SIG-M5 treated with dmso at 0.1 percent for 504 hours (cell line): ENCODE measurements at regions not wholly inside any gene's neighbourhood (a gene's known extent, or its start where the extent isn't known, plus 50 kb on each side); places are given as distances from the start of the nearest gene placed in this dataset.
A peak's percentile ranks its signal among the peaks of the same experiment; 100 is the strongest.

Experiments
- DNase-seq: peaks from one replicate; lab custom pipeline; 2025; ENCODE audit not compliant: unreplicated experiment; lab: John Stamatoyannopoulos, UW

GRCh38 chr16:59296888-59297287, 562.8 kb upstream of the GOT2 start:
- DNase-seq, result no peak

- DNase-seq, result no peak
Measured at GRCh38 chr16:59295993-59296736, 562.0 kb upstream of the GOT2 start.

- no peak for DNase-seq
Measured at GRCh38 chr16:59295474-59295873, 561.4 kb upstream of the GOT2 start.

GRCh38 chr16:59290718-59291117, 556.6 kb upstream of the GOT2 start:
- DNase-seq, result no peak

GRCh38 chr16:59289151-59289550, 555.0 kb upstream of the GOT2 start:
- DNase-seq, result no peak

- DNase-seq, result no peak
Measured at GRCh38 chr16:59274141-59274540, 540.0 kb upstream of the GOT2 start.

GRCh38 chr16:59263955-59264354, 529.8 kb upstream of the GOT2 start:
- no peak for DNase-seq

GRCh38 chr16:59260892-59261291, 526.8 kb upstream of the GOT2 start:
- no peak for DNase-seq

- DNase-seq, result peak; percentile 0
Measured at GRCh38 chr16:59259950-59260319, 525.8 kb upstream of the GOT2 start.

- DNase-seq, result no peak
Measured at GRCh38 chr16:59259074-59259949, 525.2 kb upstream of the GOT2 start.

- DNase-seq, result no peak
Measured at GRCh38 chr16:59252317-59252716, 518.2 kb upstream of the GOT2 start.

- no peak for DNase-seq
Measured at GRCh38 chr16:59249011-59249410, 514.9 kb upstream of the GOT2 start.

GRCh38 chr16:59242556-59242955, 508.4 kb upstream of the GOT2 start:
- DNase-seq, result no peak

- DNase-seq, result no peak
Measured at GRCh38 chr16:59238246-59238645, 504.1 kb upstream of the GOT2 start.

GRCh38 chr16:59236804-59237458, 502.8 kb upstream of the GOT2 start:
- DNase-seq, result no peak

GRCh38 chr16:59224401-59224800, 490.3 kb upstream of the GOT2 start:
- DNase-seq, result no peak

- no peak for DNase-seq
Measured at GRCh38 chr16:59220011-59220410, 485.9 kb upstream of the GOT2 start.

GRCh38 chr16:59216291-59216690, 482.2 kb upstream of the GOT2 start:
- DNase-seq, result no peak

GRCh38 chr16:59214455-59214854, 480.3 kb upstream of the GOT2 start:
- no peak for DNase-seq

- no peak for DNase-seq
Measured at GRCh38 chr16:59213952-59214351, 479.8 kb upstream of the GOT2 start.

GRCh38 chr16:59212492-59213024, 478.4 kb upstream of the GOT2 start:
- no peak for DNase-seq
